ENCODE measurements at regions not wholly inside any gene's neighbourhood (a gene's known extent, or its start where the extent isn't known, plus 50 kb on each side); places are given as distances from the start of the nearest gene placed in this dataset.

GRCh38 chr18:10293966-10294365, 160.5 kb upstream of the APCDD1 start:
- H4K20me1 ChIP-seq (ENCODE audit: insufficient read depth, low read length), result no peaks in the 10 kb centered on the region

GRCh38 chr18:10295751-10296150, 158.7 kb upstream of the APCDD1 start:
- H3K9me3 ChIP-seq (ENCODE audit: low read depth, low read length), result no peaks in the 10 kb centered on the region
- TF ChIP-seq CTCF (IDR thresholded peaks at IDR 0.05; ENCODE audit: extremely low read depth, low read depth, low read length), result no peak
- no peaks in the 10 kb centered on the region for H3K27me3 ChIP-seq (ENCODE audit: insufficient read depth, low read length)
- H3K36me3 ChIP-seq (ENCODE audit: insufficient read depth, low read length), result no peaks in the 10 kb centered on the region
- no peaks in the 10 kb centered on the region for H4K20me1 ChIP-seq (ENCODE audit: insufficient read depth, low read length)
- no peak overlapping the region for H3K4me3 ChIP-seq (ENCODE audit: insufficient read depth, low read length)
- no peak overlapping the region for H2AFZ ChIP-seq (ENCODE audit: low read length)
- H3K79me2 ChIP-seq (ENCODE audit: insufficient read depth, low read length), result no peaks in the 10 kb centered on the region
- no peak for DNase-seq (ENCODE audit: insufficient read length, low spot score, missing footprints)
- H3K4me2 ChIP-seq (ENCODE audit: insufficient read depth, low read length), result no peak overlapping the region
- H3K4me1 ChIP-seq (ENCODE audit: insufficient read depth, low read length), result no peaks in the 10 kb centered on the region
- no peak overlapping the region for H3K27ac ChIP-seq (ENCODE audit: low read depth, low read length)

More at GRCh38 chr18:10293966-10294365, 160.5 kb upstream of the APCDD1 start:
- no peaks in the 10 kb centered on the region for H3K79me2 ChIP-seq (ENCODE audit: insufficient read depth, low read length)
- no peak overlapping the region for H3K27ac ChIP-seq (ENCODE audit: low read depth, low read length)
- no peak overlapping the region for H2AFZ ChIP-seq (ENCODE audit: low read length)
- H3K36me3 ChIP-seq (ENCODE audit: insufficient read depth, low read length), result no peaks in the 10 kb centered on the region
- DNase-seq (ENCODE audit: insufficient read length, low spot score, missing footprints), result no peak
- H3K4me2 ChIP-seq (ENCODE audit: insufficient read depth, low read length), result no peak overlapping the region
- no peak for TF ChIP-seq CTCF (IDR thresholded peaks at IDR 0.05; ENCODE audit: extremely low read depth, low read depth, low read length)
- H3K9me3 ChIP-seq (ENCODE audit: low read depth, low read length), result no peaks in the 10 kb centered on the region
- no peaks in the 10 kb centered on the region for H3K4me1 ChIP-seq (ENCODE audit: insufficient read depth, low read length)
- H3K27me3 ChIP-seq (ENCODE audit: insufficient read depth, low read length), result no peaks in the 10 kb centered on the region
- no peak overlapping the region for H3K4me3 ChIP-seq (ENCODE audit: insufficient read depth, low read length)

DNA sequence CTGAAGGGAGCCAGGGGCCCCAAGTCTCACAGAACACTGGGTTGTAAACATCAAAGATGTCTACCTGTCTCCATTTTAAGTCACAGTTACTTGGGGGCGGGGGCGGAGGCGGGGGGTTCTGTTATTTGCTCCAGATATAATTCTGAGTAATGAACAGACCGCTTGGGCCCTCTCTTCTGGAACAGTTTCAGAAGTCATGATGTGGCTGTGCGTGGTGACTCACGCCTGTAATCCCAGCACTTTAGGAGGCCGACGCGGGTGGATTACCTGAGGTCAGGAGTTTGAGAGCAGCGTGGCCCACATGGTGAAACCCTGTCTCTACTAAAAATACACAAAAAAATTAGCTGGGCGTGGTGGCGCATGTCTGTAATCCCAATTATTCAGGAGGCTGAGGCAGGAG, 157.9 kb upstream of the APCDD1 start:
- Histone ChIP-seq H3K27me3 (ENCODE audit: insufficient read depth, low read length) (no peaks in the 10 kb centered on the region), H3K4me2 (ENCODE audit: insufficient read depth, low read length) (no peak overlapping the region), H3K36me3 (ENCODE audit: insufficient read depth, low read length) (no peaks in the 10 kb centered on the region), H2AFZ (ENCODE audit: low read length) (no peak overlapping the region), H3K4me1 (ENCODE audit: insufficient read depth, low read length) (no peaks in the 10 kb centered on the region), H3K9me3 (ENCODE audit: low read depth, low read length) (no peaks in the 10 kb centered on the region), H4K20me1 (ENCODE audit: insufficient read depth, low read length) (no peaks in the 10 kb centered on the region), H3K27ac (ENCODE audit: low read depth, low read length) (no peak overlapping the region), H3K79me2 (ENCODE audit: insufficient read depth, low read length) (no peaks in the 10 kb centered on the region), H3K4me3 (ENCODE audit: insufficient read depth, low read length) (no peak overlapping the region)
- TF ChIP-seq CTCF (IDR thresholded peaks at IDR 0.05; ENCODE audit: extremely low read depth, low read depth, low read length), result no peak
- DNase-seq (ENCODE audit: insufficient read length, low spot score, missing footprints), result no peak

GRCh38 chr18:10297086-10297485, 157.3 kb upstream of the APCDD1 start:
- no peaks in the 10 kb centered on the region for H3K4me1 ChIP-seq (ENCODE audit: insufficient read depth, low read length)
- DNase-seq (ENCODE audit: insufficient read length, low spot score, missing footprints), result no peak
- H3K79me2 ChIP-seq (ENCODE audit: insufficient read depth, low read length), result no peaks in the 10 kb centered on the region
- H3K4me2 ChIP-seq (ENCODE audit: insufficient read depth, low read length), result no peak overlapping the region
- no peaks in the 10 kb centered on the region for H3K9me3 ChIP-seq (ENCODE audit: low read depth, low read length)
- no peak overlapping the region for H3K27ac ChIP-seq (ENCODE audit: low read depth, low read length)
- no peak for TF ChIP-seq CTCF (IDR thresholded peaks at IDR 0.05; ENCODE audit: extremely low read depth, low read depth, low read length)
- H2AFZ ChIP-seq (ENCODE audit: low read length), result no peak overlapping the region
- no peaks in the 10 kb centered on the region for H4K20me1 ChIP-seq (ENCODE audit: insufficient read depth, low read length)
- no peak overlapping the region for H3K4me3 ChIP-seq (ENCODE audit: insufficient read depth, low read length)
- no peaks in the 10 kb centered on the region for H3K27me3 ChIP-seq (ENCODE audit: insufficient read depth, low read length)
- H3K36me3 ChIP-seq (ENCODE audit: insufficient read depth, low read length), result no peaks in the 10 kb centered on the region

Measured in osteoblast (primary cell).